IPS-15b (cell line): ENCODE measurements at regions not wholly inside any gene's neighbourhood (a gene's known extent, or its start where the extent isn't known, plus 50 kb on each side); places are given as distances from the start of the nearest gene placed in this dataset.
"Not testable (repeated sequence)": the region's sequence is repeated elsewhere in the genome, so short reads cannot be mapped to it uniquely, and the experiment has no call there.

Experiments used
- H3K27me3 ChIP-seq: one replicate; pipeline ENCODE4 v1.6.1; 2013; ENCODE audit warnings: low read length; ENCODE audit not compliant: control insufficient read depth, insufficient read depth
- H3K36me3 ChIP-seq: one replicate; pipeline ENCODE4 v1.6.1; 2013; ENCODE audit warnings: low read length; ENCODE audit not compliant: control insufficient read depth, insufficient read depth
- H3K4me1 ChIP-seq: one replicate; pipeline ENCODE4 v1.6.1; 2013; ENCODE audit warnings: mild to moderate bottlenecking, low read length; ENCODE audit not compliant: control insufficient read depth, insufficient read depth
- H3K4me3 ChIP-seq: one replicate; pipeline ENCODE4 v1.5.1; 2013; ENCODE audit warnings: low read depth, low read length
- H3K9ac ChIP-seq: one replicate; pipeline ENCODE4 v1.6.1; 2013; ENCODE audit warnings: low read depth, mild to moderate bottlenecking, low read length
- H3K9me3 ChIP-seq: one replicate; pipeline ENCODE4 v1.6.1; 2013; ENCODE audit warnings: mild to moderate bottlenecking, low read length; ENCODE audit not compliant: control insufficient read depth, insufficient read depth

GRCh38 chr5:162811071-162811470 is 626.3 kb upstream of the CCNG1 start:
- Histone ChIP-seq H3K27me3 (no peaks in the 10 kb centered on the region), H3K9ac (no peak overlapping the region), H3K4me1 (no peaks in the 10 kb centered on the region), H3K9me3 (no peaks in the 10 kb centered on the region), H3K36me3 (no peaks in the 10 kb centered on the region), H3K4me3 (no peak overlapping the region)

DNA sequence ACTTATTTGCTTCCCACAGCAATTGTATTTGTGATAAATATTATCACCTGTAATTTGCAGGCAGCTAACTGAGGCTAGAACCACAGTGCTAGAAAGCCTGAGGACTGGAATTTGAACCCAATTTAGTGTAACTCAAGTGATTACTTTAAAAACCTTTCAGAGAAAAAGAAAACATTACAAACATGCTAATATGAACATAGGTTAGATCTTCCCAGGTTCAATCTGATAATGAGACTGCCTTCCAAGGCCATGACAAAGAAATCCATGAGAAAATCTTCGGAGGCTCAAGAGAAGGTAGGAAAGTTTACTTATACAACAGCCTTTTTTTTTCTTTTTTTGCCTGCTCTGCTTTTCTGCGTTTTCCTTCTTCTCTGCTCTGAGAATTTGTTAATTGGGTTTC is 620.6 kb upstream of the CCNG1 start:
- H3K9me3 ChIP-seq: no peaks in the 10 kb centered on the region

GRCh38 chr5:162817364-162817763 is 620.0 kb upstream of the CCNG1 start:
- no peak overlapping the region for H3K9ac ChIP-seq
- H3K27me3 ChIP-seq: no peaks in the 10 kb centered on the region
- no peak overlapping the region for H3K4me3 ChIP-seq
- H3K4me1 ChIP-seq: no peaks in the 10 kb centered on the region
- no peaks in the 10 kb centered on the region for H3K9me3 ChIP-seq
- no peaks in the 10 kb centered on the region for H3K36me3 ChIP-seq

More for the DNA sequence above, 620.6 kb upstream of the CCNG1 start:
- Histone ChIP-seq H3K9ac (no peak overlapping the region), H3K4me1 (no peaks in the 10 kb centered on the region), H3K36me3 (no peaks in the 10 kb centered on the region), H3K4me3 (no peak overlapping the region), H3K27me3 (no peaks in the 10 kb centered on the region)

- H3K9ac ChIP-seq, H3K4me1 ChIP-seq, H3K36me3 ChIP-seq, H3K9me3 ChIP-seq, H3K27me3 ChIP-seq, H3K4me3 ChIP-seq: not testable (repeated sequence)
Measured at GRCh38 chr5:162821664-162822063, 615.7 kb upstream of the CCNG1 start.

DNA sequence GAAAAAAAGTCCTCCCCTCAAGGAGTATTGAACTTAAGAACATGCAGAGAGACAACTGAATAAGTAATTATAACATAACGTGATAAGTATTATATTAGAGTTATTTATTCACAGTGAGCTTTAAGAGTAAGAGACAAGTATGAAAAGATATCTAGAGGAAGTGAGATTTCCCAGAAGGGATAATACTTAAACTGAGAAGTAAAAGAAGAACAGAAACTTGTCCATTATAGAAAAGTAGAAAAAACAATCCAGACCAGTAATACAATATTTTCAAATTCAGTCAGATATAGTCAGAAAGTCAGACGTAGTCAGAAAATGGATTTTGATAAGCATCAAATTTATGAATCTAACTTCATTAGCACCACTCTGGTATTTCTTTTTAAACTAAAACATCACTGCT is 613.0 kb upstream of the CCNG1 start:
- H3K4me3 ChIP-seq: no peak overlapping the region
- H3K36me3 ChIP-seq: no peaks in the 10 kb centered on the region
- H3K4me1 ChIP-seq: no peaks in the 10 kb centered on the region
- H3K9ac ChIP-seq: no peak overlapping the region
- H3K27me3 ChIP-seq: no peaks in the 10 kb centered on the region
- H3K9me3 ChIP-seq: no peaks in the 10 kb centered on the region

- Histone ChIP-seq H3K9ac (no peak overlapping the region), H3K4me1 (no peaks in the 10 kb centered on the region), H3K9me3 (no peaks in the 10 kb centered on the region), H3K36me3 (no peaks in the 10 kb centered on the region), H3K4me3 (no peak overlapping the region), H3K27me3 (no peaks in the 10 kb centered on the region)
Measured at GRCh38 chr5:162837155-162837554, 600.2 kb upstream of the CCNG1 start.

DNA sequence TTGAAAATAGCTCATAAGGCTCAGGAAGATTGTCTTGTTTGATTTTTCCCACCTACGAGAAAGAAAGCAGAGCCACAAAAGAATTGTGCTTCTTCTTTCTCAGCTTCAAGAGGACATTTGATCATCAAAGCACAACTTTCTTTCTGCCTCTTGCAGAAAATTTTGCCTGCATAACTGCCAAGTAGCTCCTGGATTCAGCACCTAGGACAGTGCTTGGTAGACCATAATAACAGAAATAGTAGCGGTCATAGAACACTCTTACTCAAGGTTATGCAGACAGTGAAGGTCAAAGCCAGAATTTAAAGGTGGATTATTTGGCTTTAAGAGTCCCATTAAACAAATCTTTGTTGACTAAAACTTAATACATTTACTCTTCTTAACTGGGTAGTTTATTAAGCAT is 594.7 kb upstream of the CCNG1 start:
- H3K9ac ChIP-seq: no peak overlapping the region
- H3K4me1 ChIP-seq: no peaks in the 10 kb centered on the region
- H3K9me3 ChIP-seq: no peaks in the 10 kb centered on the region
- H3K27me3 ChIP-seq: no peaks in the 10 kb centered on the region
- no peak overlapping the region for H3K4me3 ChIP-seq
- H3K36me3 ChIP-seq: no peaks in the 10 kb centered on the region

- no peaks in the 10 kb centered on the region for H3K27me3 ChIP-seq
- no peaks in the 10 kb centered on the region for H3K36me3 ChIP-seq
Measured at GRCh38 chr5:162852134-162852533, 585.3 kb upstream of the CCNG1 start.

GRCh38 chr5:162858770-162859169 is 578.6 kb upstream of the CCNG1 start:
- H3K27me3 ChIP-seq: no peaks in the 10 kb centered on the region
- H3K9ac ChIP-seq: no peak overlapping the region
- H3K4me3 ChIP-seq: no peak overlapping the region
- H3K9me3 ChIP-seq: no peaks in the 10 kb centered on the region
- no peaks in the 10 kb centered on the region for H3K36me3 ChIP-seq
- no peaks in the 10 kb centered on the region for H3K4me1 ChIP-seq

More at GRCh38 chr5:162852134-162852533, 585.3 kb upstream of the CCNG1 start:
- no peak overlapping the region for H3K9ac ChIP-seq
- H3K4me3 ChIP-seq: no peak overlapping the region
- no peaks in the 10 kb centered on the region for H3K9me3 ChIP-seq
- no peaks in the 10 kb centered on the region for H3K4me1 ChIP-seq

DNA sequence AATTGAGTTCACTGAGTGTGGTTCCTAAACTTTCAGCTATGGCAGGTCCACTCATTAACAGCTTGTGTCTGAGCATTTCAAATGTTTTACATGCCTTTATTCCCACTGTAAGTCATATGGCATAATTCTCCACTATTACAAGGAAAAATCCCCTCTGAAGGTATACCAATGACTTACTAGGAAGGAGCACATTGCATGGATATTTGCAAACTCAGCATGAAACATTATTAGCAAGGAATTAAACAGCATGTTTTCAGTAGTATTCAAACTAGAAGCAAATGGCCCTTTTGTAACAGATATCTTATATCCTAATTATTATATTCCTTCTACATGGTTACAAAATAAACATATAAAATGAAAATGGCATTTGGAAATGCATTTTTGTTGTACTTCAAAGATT is 566.4 kb upstream of the CCNG1 start:
- Histone ChIP-seq H3K27me3 (no peaks in the 10 kb centered on the region), H3K36me3 (no peaks in the 10 kb centered on the region), H3K4me1 (no peaks in the 10 kb centered on the region), H3K4me3 (no peak overlapping the region), H3K9me3 (no peaks in the 10 kb centered on the region), H3K9ac (no peak overlapping the region)

GRCh38 chr5:162882629-162883028 is 554.8 kb upstream of the CCNG1 start:
- peaks cover 4% of the 10 kb centered on the region for H3K4me1 ChIP-seq
- H3K9me3 ChIP-seq: no peaks in the 10 kb centered on the region
- no peak overlapping the region for H3K4me3 ChIP-seq
- no peaks in the 10 kb centered on the region for H3K27me3 ChIP-seq
- H3K36me3 ChIP-seq: no peaks in the 10 kb centered on the region
- no peak overlapping the region for H3K9ac ChIP-seq

DNA sequence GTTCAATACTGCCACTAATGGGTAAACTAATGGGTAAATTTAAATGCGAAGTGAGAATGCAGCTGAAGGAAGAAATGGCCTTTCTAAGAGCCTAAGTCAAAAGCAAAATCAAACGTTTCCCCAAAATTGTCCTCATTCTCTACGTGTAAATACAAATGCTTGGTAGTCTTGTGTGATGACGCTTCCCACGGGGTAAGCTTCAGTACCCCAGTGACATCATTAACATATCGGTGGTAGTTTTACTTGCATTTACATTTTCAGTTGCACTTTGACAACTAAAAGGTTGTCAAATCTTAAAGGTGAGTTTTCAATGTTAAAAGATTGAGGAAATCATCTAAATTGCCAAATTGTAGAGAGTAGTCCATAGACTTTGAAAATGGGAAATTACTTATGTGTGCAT is 550.7 kb upstream of the CCNG1 start:
- Histone ChIP-seq H3K4me1 (peaks cover 4% of the 10 kb centered on the region), H3K4me3 (no peak overlapping the region), H3K36me3 (no peaks in the 10 kb centered on the region), H3K9me3 (no peaks in the 10 kb centered on the region), H3K27me3 (no peaks in the 10 kb centered on the region), H3K9ac (no peak overlapping the region)

GRCh38 chr5:162888268-162888667 is 549.1 kb upstream of the CCNG1 start:
- H3K27me3 ChIP-seq: no peaks in the 10 kb centered on the region
- no peak overlapping the region for H3K9ac ChIP-seq
- peaks cover 4% of the 10 kb centered on the region for H3K4me1 ChIP-seq
- no peak overlapping the region for H3K4me3 ChIP-seq
- H3K9me3 ChIP-seq: no peaks in the 10 kb centered on the region
- H3K36me3 ChIP-seq: no peaks in the 10 kb centered on the region
